Endothelial cell of umbilical vein (primary cell): ENCODE measurements at regions not wholly inside any gene's neighbourhood (a gene's known extent, or its start where the extent isn't known, plus 50 kb on each side); places are given as distances from the start of the nearest gene placed in this dataset.

ENCODE experiments used
- BruUV-seq: library from RNA; stranded (reverse); fragments of 400-500 nt; replicated peaks from 2 replicates; lab custom pipeline; 2021; lab: Mats Ljungman, UMichigan
- CTCF ChIA-PET: fragments of 300-600, 350-600 bp; sonication (Branson Sonifier 250); formaldehyde crosslinking; loops from one replicate; lab custom pipeline; 2021; ENCODE audit warnings: antibody characterized with exemption, inconsistent platforms; lab: Charles Lee
- POLR2A ChIA-PET: fragments of 300-600, 350-600 bp; sonication (Branson Sonifier 250); formaldehyde crosslinking; loops from one replicate; lab custom pipeline; 2021; ENCODE audit warnings: antibody characterized with exemption, inconsistent platforms; lab: Charles Lee
- DNase-seq: peaks from one replicate; pipeline ENCODE4 v3.0.0-alpha.2; 2011; ENCODE audit warnings: low read depth, low spot score
- FAIRE-seq: peaks from 2 replicates; lab custom pipeline; 2011; peaks lifted over from hg19 to GRCh38; lab: Jason Lieb, UNC
- H2AFZ ChIP-seq: 2 replicates; pipeline ENCODE4 v1.6.0; 2012; ENCODE audit warnings: low read depth, low read length, control low read depth, inconsistent platforms
- H3K27ac ChIP-seq: 2 replicates; pipeline ENCODE4 v1.5.1; 2011; ENCODE audit warnings: low read depth, mild to moderate bottlenecking, control low read depth, low read length, moderate library complexity; ENCODE audit not compliant: insufficient read depth
- H3K27me3 ChIP-seq, 2 experiments: 2 replicates each; pipeline versions ENCODE4 v1.6.0 to v1.6.1; 2011; ENCODE audit warnings: low read length in 2 of 2, mixed read lengths in 1 of 2; ENCODE audit not compliant: control insufficient read depth in 2 of 2, insufficient read depth in 2 of 2
- H3K36me3 ChIP-seq, 2 experiments: 2 replicates in 1 of 2; 3 replicates in 1 of 2; pipeline ENCODE4 v1.5.1; 2011; ENCODE audit warnings: low read length in 2 of 2, mild to moderate bottlenecking in 1 of 2, moderate library complexity in 1 of 2; ENCODE audit not compliant: control insufficient read depth in 2 of 2, insufficient read depth in 2 of 2; ENCODE audit errors: extremely low read depth in 1 of 2
- H3K4me1 ChIP-seq: 3 replicates; pipeline ENCODE4 v1.5.1; 2011; ENCODE audit warnings: mild to moderate bottlenecking, low read length; ENCODE audit not compliant: control insufficient read depth, insufficient read depth; ENCODE audit errors: extremely low read depth
- H3K4me2 ChIP-seq: 2 replicates; pipeline ENCODE4 v1.6.1; 2011; ENCODE audit warnings: low read length, control low read depth, mixed read lengths; ENCODE audit not compliant: insufficient read depth
- H3K4me3 ChIP-seq, 3 experiments: fragments of 200-600 bp in 1 of 3; sonication (generic), shearing (Covaris generic) in 1 of 3; replicated peaks in 1 of 3; 2 replicates each; pipeline ENCODE4 v1.5.1; 2011 to 2016; ENCODE audit warnings: control low read depth in 3 of 3, low read length in 3 of 3, mild to moderate bottlenecking in 2 of 3, inconsistent platforms in 1 of 3, low read depth in 1 of 3, moderate library complexity in 1 of 3; ENCODE audit not compliant: insufficient read depth in 1 of 3
- H3K79me2 ChIP-seq: 2 replicates; pipeline ENCODE4 v1.6.0; 2012; ENCODE audit warnings: low read length, inconsistent platforms; ENCODE audit not compliant: control insufficient read depth, insufficient read depth
- H3K9ac ChIP-seq: replicated peaks from 2 replicates; pipeline ENCODE3; 2011; ENCODE audit warnings: low read length, control low read depth; ENCODE audit not compliant: insufficient read depth; ENCODE audit errors: extremely low read depth
- H3K9me1 ChIP-seq: replicated peaks from 3 replicates; pipeline ENCODE4 v1.6.0; 2011; ENCODE audit warnings: mild to moderate bottlenecking, low read length; ENCODE audit not compliant: control insufficient read depth, insufficient read depth; ENCODE audit errors: extremely low read depth
- H3K9me3 ChIP-seq: replicated peaks from 2 replicates; pipeline ENCODE4 v1.5.1; 2012; ENCODE audit warnings: low read length, inconsistent platforms; ENCODE audit not compliant: control insufficient read depth, insufficient read depth
- H4K20me1 ChIP-seq: replicated peaks from 2 replicates; pipeline ENCODE3; 2011; ENCODE audit warnings: mild to moderate bottlenecking, low read length; ENCODE audit not compliant: control insufficient read depth, insufficient read depth; ENCODE audit errors: extremely low read depth
- EZH2 ChIP-seq: IDR thresholded peaks from 2 replicates; pipeline ENCODE4 v1.6.1; 2012; ENCODE audit warnings: borderline replicate concordance, low read depth, mild to moderate bottlenecking, moderate library complexity, low read length, inconsistent platforms; ENCODE audit not compliant: severe bottlenecking
- FOS ChIP-seq: IDR thresholded peaks from 2 replicates; pipeline ENCODE4 v1.6.1; 2011; ENCODE audit warnings: mild to moderate bottlenecking, low read length, moderate library complexity, borderline replicate concordance; ENCODE audit not compliant: insufficient read depth
- GATA2 ChIP-seq: IDR thresholded peaks from 2 replicates; pipeline ENCODE4 v1.7.0; 2011; ENCODE audit warnings: low read depth, mild to moderate bottlenecking, moderate library complexity, mixed read lengths, low read length; ENCODE audit not compliant: insufficient read length, insufficient read depth
- JUN ChIP-seq: IDR thresholded peaks from 2 replicates; pipeline ENCODE4 v1.6.1; 2011; ENCODE audit warnings: borderline replicate concordance, low read depth; ENCODE audit not compliant: insufficient read length, insufficient read depth
- dilution Hi-C: fragments of 300-500 bp; cut with MboI; formaldehyde crosslinking; loops from one replicate; pipeline ENCODE4 v1.15.0; 2019; ENCODE audit warnings: low sequenced_read_pairs; ENCODE audit not compliant: extremely low pct_ligation_motif_present
- intact Hi-C: fragments of 100-400 bp; cut with micrococcal nuclease; formaldehyde crosslinking; loops from one replicate; pipeline ENCODE4 v1.10.0; 2022
- TF ChIP-seq, protein P1 (sequence below): IDR thresholded peaks from 2 replicates; pipeline ENCODE4 v1.6.1; 2011; ENCODE audit not compliant: insufficient read depth, insufficient read length
- TF ChIP-seq, protein P2 (sequence below), 2 donors: IDR thresholded peaks; 1 replicate in 1 of 2; 2 replicates in 1 of 2; pipeline ENCODE4 v1.5.1; 2011; ENCODE audit warnings: low read length in 2 of 2, mild to moderate bottlenecking in 2 of 2, moderate library complexity in 2 of 2, control low read depth in 1 of 2, inconsistent platforms in 1 of 2, low read depth in 1 of 2; ENCODE audit not compliant: insufficient read depth in 1 of 2; ENCODE audit errors: extremely low read depth in 1 of 2

DNA sequence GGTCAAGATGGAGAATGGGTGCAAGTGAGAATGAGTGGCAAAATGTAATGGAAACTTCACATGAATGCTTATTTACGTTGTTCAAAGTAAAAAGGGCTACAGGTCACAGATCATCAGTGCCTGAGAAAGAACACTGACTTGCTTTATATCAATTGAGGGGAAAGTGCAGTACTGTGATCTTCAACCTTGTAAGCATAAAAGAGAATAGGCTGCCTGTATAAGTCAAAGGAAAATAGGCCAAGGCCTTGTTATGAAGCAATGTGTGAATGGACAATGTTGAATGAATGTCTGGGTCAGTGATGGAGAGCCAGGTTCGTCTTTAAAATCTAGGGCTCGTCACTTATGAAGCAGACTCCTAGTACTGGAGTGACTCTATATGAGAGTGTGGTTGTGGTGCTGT lies 158.6 kb upstream of the NT5E start:
- FAIRE-seq: no peak
- BruUV-seq: no TSS peak
- H3K27ac ChIP-seq: no peak overlapping the region
- CTCF ChIA-PET: interaction anchor here (0.7 kb wide), 1 partner anchor 449 kb away, joined by 3 read pairs; no protein-coding TSS in a partner anchor
- H3K4me2 ChIP-seq: no peak overlapping the region
- DNase-seq: no peak
- H3K36me3 ChIP-seq: no peaks in the 10 kb centered on the region
- H3K4me1 ChIP-seq: no peaks in the 10 kb centered on the region
- H3K9me3 ChIP-seq: no peaks in the 10 kb centered on the region
- intact Hi-C loops (no loop called here), dilution Hi-C loops (no loop called here)
- no peak overlapping the region for H3K9ac ChIP-seq
- no peaks in the 10 kb centered on the region for H3K9me1 ChIP-seq
- H3K4me3 ChIP-seq: no peak overlapping the region
- peaks cover 2 to 4% of the 10 kb centered on the region in 2 experiments for H3K27me3 ChIP-seq
- no peaks in the 10 kb centered on the region for H4K20me1 ChIP-seq
- no peak for TF ChIP-seq GATA2
- TF ChIP-seq, protein P1, sequence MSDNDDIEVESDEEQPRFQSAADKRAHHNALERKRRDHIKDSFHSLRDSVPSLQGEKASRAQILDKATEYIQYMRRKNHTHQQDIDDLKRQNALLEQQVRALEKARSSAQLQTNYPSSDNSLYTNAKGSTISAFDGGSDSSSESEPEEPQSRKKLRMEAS: no peak
- TF ChIP-seq, protein P2, sequence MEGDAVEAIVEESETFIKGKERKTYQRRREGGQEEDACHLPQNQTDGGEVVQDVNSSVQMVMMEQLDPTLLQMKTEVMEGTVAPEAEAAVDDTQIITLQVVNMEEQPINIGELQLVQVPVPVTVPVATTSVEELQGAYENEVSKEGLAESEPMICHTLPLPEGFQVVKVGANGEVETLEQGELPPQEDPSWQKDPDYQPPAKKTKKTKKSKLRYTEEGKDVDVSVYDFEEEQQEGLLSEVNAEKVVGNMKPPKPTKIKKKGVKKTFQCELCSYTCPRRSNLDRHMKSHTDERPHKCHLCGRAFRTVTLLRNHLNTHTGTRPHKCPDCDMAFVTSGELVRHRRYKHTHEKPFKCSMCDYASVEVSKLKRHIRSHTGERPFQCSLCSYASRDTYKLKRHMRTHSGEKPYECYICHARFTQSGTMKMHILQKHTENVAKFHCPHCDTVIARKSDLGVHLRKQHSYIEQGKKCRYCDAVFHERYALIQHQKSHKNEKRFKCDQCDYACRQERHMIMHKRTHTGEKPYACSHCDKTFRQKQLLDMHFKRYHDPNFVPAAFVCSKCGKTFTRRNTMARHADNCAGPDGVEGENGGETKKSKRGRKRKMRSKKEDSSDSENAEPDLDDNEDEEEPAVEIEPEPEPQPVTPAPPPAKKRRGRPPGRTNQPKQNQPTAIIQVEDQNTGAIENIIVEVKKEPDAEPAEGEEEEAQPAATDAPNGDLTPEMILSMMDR (IDR thresholded peaks at IDR 0.05; ENCODE audit: extremely low read depth in 1 of 2, insufficient read depth in 1 of 2, low read depth in 1 of 2, low read length in 2 of 2): no peak
- no peak for TF ChIP-seq EZH2
- TF ChIP-seq JUN: no peak
- no peak for TF ChIP-seq FOS
- H3K79me2 ChIP-seq: no peaks in the 10 kb centered on the region
- H2AFZ ChIP-seq: no peak overlapping the region
- POLR2A ChIA-PET: no interaction called here
